Lung (tissue), 11 donors: ENCODE measurements at regions not wholly inside any gene's neighbourhood (a gene's known extent, or its start where the extent isn't known, plus 50 kb on each side); places are given as distances from the start of the nearest gene placed in this dataset.

Source experiments
- ATAC-seq: fragments of 200-7000 bp; cut with Tn5 transposase; one replicate; pipeline ENCODE4 v1.9.1; 2020; ENCODE audit warnings: moderate number of reproducible peaks; ENCODE audit not compliant: insufficient read depth, low FRiP score
- DNase-seq, 3 donors: peaks; one replicate each; pipeline ENCODE4 v3.0.0-alpha.2; 2013 to 2017
- H3K27ac ChIP-seq, 2 donors: one replicate each; pipeline ENCODE4 v1.5.1; 2013; ENCODE audit warnings: mild to moderate bottlenecking in 2 of 2, moderate library complexity in 2 of 2, control low read depth in 1 of 2, inconsistent platforms in 1 of 2, low read depth in 1 of 2, low read length in 1 of 2
- H3K27me3 ChIP-seq, 3 donors: one replicate each; pipeline ENCODE4 v1.5.1; 2013; ENCODE audit warnings: low read length in 2 of 3; ENCODE audit not compliant: control insufficient read depth in 3 of 3, insufficient read depth in 3 of 3
- H3K36me3 ChIP-seq, 4 donors: one replicate each; pipeline ENCODE4 v1.5.1; 2013; ENCODE audit warnings: low read length in 4 of 4, mild to moderate bottlenecking in 1 of 4, moderate library complexity in 1 of 4; ENCODE audit not compliant: control insufficient read depth in 4 of 4, insufficient read depth in 4 of 4
- H3K4me1 ChIP-seq, 5 donors: one replicate each; pipeline ENCODE4 v1.5.1; 2013; ENCODE audit warnings: low read length in 5 of 5, mild to moderate bottlenecking in 2 of 5, moderate library complexity in 1 of 5; ENCODE audit not compliant: control insufficient read depth in 5 of 5, insufficient read depth in 5 of 5
- H3K4me3 ChIP-seq: one replicate; pipeline ENCODE4 v1.5.1; 2013; ENCODE audit warnings: mild to moderate bottlenecking, control low read depth, moderate library complexity
- H3K9ac ChIP-seq, 2 donors: one replicate each; pipeline ENCODE4 v1.5.1; 2013; ENCODE audit warnings: low read length in 2 of 2, control low read depth in 1 of 2; ENCODE audit not compliant: insufficient read depth in 1 of 2
- H3K9me3 ChIP-seq, 4 donors: one replicate each; pipeline ENCODE4 v1.5.1; 2013; ENCODE audit warnings: low read length in 3 of 4, mild to moderate bottlenecking in 1 of 4, moderate library complexity in 1 of 4; ENCODE audit not compliant: control insufficient read depth in 4 of 4, insufficient read depth in 3 of 4
- WGBS, 2 donors: extraction: QIAGEN DNeasy Blood & Tissue Kit; methylation state at CpG; one replicate each; pipeline ENCODE4 v1.1.7; 2013; 5-methylcytosine and 5-hydroxymethylcytosine counted together
- TF ChIP-seq, protein P1 (sequence below): IDR thresholded peaks from 2 replicates; pipeline ENCODE4 v1.5.1; 2012; ENCODE audit warnings: mild to moderate bottlenecking; ENCODE audit errors: control extremely low read depth, extremely low read depth
- donor health status: control.
- donor health status: control.
- donor health status: Bipolar disorder and iron deficiency.
- donor health status: healthy.
- donor health status: DM: yes; HTN: yes; CAD: no.

DNA sequence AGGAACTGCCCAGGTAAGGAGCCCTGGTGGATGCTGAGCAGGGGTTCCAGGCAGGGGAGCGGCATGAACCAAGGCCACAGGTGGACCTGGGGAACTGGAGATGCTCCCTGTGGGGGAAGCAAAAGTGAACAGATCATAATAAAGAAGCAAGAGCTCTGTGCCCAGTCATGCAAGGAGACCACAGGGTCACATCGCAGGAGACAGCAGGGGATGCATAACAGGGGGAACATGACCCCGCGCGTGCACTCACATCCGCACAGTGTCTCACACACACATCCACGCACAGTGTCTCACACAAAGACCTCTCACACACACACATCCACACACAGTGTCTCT is 473.3 kb upstream of the HS6ST1 start:
- ATAC-seq (no peak), DNase-seq (no peak)
- H3K27ac ChIP-seq: no peak overlapping the region
- WGBS, 2 donors: 79 to 86% methylated on average over 7 of the region's 7 CpGs
- H3K4me1 ChIP-seq: peaks cover 0 to 8% (median 3%) of the 10 kb centered on the region in 5 donors
- no peaks in the 10 kb centered on the region for H3K9me3 ChIP-seq
- H3K36me3 ChIP-seq: no peaks in the 10 kb centered on the region
- no peak overlapping the region for H3K4me3 ChIP-seq
- TF ChIP-seq, protein P1, sequence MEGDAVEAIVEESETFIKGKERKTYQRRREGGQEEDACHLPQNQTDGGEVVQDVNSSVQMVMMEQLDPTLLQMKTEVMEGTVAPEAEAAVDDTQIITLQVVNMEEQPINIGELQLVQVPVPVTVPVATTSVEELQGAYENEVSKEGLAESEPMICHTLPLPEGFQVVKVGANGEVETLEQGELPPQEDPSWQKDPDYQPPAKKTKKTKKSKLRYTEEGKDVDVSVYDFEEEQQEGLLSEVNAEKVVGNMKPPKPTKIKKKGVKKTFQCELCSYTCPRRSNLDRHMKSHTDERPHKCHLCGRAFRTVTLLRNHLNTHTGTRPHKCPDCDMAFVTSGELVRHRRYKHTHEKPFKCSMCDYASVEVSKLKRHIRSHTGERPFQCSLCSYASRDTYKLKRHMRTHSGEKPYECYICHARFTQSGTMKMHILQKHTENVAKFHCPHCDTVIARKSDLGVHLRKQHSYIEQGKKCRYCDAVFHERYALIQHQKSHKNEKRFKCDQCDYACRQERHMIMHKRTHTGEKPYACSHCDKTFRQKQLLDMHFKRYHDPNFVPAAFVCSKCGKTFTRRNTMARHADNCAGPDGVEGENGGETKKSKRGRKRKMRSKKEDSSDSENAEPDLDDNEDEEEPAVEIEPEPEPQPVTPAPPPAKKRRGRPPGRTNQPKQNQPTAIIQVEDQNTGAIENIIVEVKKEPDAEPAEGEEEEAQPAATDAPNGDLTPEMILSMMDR: no peak
- H3K9ac ChIP-seq: no peak overlapping the region
- no peaks in the 10 kb centered on the region for H3K27me3 ChIP-seq

- ATAC-seq (no peak), DNase-seq (no peak)
- H3K36me3 ChIP-seq: no peaks in the 10 kb centered on the region
- no peak overlapping the region for H3K9ac ChIP-seq
- no peaks in the 10 kb centered on the region for H3K27me3 ChIP-seq
- H3K4me3 ChIP-seq: no peak overlapping the region
- H3K9me3 ChIP-seq: no peaks in the 10 kb centered on the region
- H3K4me1 ChIP-seq: peaks cover 0 to 8% (median 0%) of the 10 kb centered on the region in 5 donors
- TF ChIP-seq, protein P1: no peak
- WGBS, 2 donors: 92% methylated on average over 7 of the region's 7 CpGs
- no peak overlapping the region for H3K27ac ChIP-seq
Observed at GRCh38 chr2:128792476-128793054, 473.9 kb upstream of the HS6ST1 start.

- ATAC-seq (no peak), DNase-seq (peak in 1 of 3 donors; percentile 27)
- Histone ChIP-seq H3K9me3 (no peaks in the 10 kb centered on the region), H3K36me3 (no peaks in the 10 kb centered on the region), H3K9ac (no peak overlapping the region), H3K27ac (no peak overlapping the region), H3K4me3 (no peak overlapping the region), H3K27me3 (no peaks in the 10 kb centered on the region), H3K4me1 (peaks cover 0 to 8% (median 0%) of the 10 kb centered on the region in 5 donors)
- TF ChIP-seq, protein P1: no peak
- WGBS, 2 donors: 61 to 77% methylated on average over 6 of the region's 6 CpGs
Observed at GRCh38 chr2:128793404-128793803, 474.7 kb upstream of the HS6ST1 start.

GRCh38 chr2:128794285-128794684 is 475.6 kb upstream of the HS6ST1 start:
- Histone ChIP-seq H3K27ac (no peak overlapping the region), H3K27me3 (no peaks in the 10 kb centered on the region), H3K9ac (no peak overlapping the region), H3K36me3 (no peaks in the 10 kb centered on the region), H3K4me1 (peaks cover 0 to 8% (median 0%) of the 10 kb centered on the region in 5 donors), H3K4me3 (no peak overlapping the region), H3K9me3 (no peaks in the 10 kb centered on the region)
- 75 to 80% methylated on average over 6 of the region's 6 CpGs for WGBS, 2 donors
- ATAC-seq: no peak
- DNase-seq: no peak
- TF ChIP-seq, protein P1: no peak
